UCSD-AML1 (cell line): ENCODE measurements at regions not wholly inside any gene's neighbourhood (a gene's known extent, or its start where the extent isn't known, plus 50 kb on each side); places are given as distances from the start of the nearest gene placed in this dataset.

Experiments
- DNase-seq: peaks from one replicate; lab custom pipeline; 2025; ENCODE audit not compliant: unreplicated experiment; lab: John Stamatoyannopoulos, UW

DNA sequence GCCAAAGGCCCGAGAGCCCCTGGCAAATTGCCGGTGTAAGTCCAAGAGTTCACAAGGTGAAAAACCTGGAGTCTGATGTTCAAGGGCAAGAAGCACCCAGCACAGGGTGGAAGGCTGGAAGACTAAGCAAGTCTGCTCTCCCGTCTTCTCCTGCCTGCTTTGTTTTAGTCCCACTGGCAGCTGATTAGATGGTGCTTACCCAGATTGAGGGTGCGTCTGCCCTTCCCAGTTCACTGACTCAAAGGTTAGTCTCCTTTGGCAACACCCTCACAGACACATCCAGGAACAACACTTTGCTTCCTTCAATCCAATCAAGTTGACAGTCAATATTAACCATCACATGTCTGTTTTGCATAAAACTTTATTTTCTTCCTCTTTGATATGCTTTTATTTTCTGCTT lies 157.4 kb downstream of the HS3ST1 start:
- DNase-seq, result no peak

DNA sequence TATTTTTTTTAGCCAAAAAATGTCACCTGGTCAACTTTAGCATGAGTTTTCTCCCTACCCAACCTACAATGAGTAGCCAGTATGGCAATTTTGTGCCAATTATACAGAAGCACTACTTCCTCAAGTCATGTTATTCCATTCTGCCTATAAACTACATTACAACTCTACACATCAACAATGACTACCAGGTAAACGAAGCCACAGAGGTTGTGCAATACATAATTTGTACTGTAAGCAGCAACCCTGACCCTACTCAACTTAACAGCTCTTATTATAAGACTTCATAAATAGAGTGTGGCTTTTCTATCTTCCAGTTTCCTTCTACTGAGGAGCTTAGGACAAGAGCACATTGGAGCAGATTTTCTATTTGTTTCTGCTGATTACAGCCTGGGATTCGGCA lies 160.5 kb downstream of the HS3ST1 start:
- DNase-seq, result no peak

DNA sequence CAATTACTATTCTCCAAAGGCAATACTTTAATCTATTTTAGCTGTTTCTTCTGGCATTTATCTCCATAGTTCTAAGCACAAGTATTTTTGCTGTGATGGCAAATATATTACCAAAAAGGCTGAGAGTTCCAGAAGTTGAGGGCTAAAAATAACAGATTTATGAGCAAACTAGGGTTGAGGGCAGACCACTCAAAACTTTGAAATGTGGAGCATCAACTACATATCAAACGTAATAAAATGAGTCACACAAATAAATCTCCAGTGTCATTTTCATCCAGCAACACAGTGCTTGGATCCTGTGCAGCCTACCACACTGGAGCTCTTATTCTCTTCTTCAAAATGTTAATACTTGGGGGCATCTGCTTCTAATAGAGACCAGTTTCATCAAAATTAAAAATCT lies 163.9 kb downstream of the HS3ST1 start:
- no peak for DNase-seq

DNA sequence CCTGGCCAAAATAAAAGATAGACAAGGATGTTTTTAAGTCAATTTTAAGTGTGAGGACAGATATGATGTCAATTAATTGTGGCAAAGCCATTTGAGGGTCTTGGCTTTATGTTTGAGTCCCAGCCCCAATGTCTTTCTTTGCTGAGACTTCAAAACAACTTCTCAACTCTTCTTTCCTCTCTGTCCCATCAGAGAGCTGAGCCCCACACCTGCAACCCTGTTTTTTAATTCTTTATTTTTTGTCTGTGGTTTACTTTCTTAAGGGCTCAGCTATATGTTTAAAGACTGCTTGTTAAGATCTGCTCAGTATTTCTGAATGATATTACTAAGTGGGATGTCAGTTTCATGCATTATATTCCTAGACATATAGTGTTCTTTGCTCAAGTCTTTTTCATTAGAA lies 164.3 kb downstream of the HS3ST1 start:
- DNase-seq, result no peak

DNA sequence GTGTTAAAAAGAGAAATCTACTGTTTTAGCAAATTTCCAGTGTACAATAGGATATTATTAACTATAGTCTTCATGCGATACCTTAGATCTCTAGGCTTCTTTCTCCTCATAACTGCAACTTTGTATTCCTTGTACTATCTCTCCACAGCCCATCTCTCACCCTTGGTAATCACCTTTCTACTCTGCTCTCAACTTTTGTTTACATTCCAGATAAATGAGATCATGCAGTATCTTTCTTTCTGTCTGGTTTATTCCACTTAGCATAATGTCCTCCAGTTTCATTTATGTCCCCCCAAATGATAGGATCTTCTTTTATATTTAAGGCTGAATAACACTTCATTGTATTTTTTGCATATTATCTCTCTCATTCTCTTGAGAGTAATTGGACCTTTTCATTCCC lies 165.5 kb downstream of the HS3ST1 start:
- DNase-seq, result no peak

DNA sequence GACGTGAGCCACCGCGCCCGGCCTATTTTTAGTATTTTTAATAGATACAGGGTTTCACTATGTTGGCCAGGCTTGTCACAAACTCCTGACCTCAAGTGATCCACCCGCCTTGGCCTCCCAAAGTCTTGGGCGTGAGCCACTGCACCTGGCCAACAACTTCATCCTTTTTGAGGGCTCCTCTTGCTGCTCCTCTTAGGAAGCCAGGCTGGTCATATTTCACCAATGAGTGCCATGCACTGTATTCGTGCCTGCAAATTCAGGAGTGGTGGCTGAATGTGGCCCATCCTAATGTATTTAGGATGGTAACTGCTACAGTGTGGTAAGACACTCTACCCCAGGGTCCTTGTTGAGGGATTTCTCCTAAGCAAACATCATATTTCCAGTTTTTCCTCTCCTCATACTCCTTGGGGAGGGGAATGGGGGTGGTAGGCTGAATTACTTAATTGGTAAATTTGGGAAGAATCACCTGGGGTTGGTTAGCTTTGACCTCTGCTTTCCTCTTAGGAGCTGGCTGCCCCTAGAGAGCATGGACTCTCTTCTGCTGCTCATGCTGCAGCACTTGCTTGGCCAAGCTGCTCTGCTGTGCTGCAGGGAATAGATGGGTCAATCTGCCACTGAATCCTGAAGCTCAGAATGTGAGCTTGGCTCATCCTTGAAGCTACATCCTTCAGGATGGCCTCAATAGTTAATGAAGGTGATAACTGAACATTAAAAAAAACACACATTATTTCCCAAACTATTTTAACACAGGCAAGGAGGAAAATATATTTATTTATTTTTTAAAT lies 167.4 kb downstream of the HS3ST1 start:
- DNase-seq, result no peak

DNA sequence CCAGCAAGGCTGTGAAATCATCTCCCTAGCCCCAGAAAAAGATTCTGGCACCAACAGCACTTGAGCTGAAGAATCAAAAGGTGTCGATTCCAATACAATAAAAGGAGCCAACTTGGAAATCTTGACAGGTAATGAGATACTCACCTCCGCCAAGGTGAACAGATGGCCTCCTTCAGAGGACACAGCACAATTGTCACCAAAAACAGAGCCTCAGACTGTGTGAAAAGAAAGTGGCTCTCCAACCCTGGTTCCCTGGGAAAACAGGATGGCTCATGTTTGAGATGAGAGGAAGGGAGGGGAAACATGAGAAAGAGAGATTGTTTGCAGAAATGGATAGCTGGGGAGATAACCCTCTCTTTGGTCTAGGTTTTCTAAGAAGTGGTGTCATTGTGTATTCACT lies 168.9 kb downstream of the HS3ST1 start:
- DNase-seq, result no peak

DNA sequence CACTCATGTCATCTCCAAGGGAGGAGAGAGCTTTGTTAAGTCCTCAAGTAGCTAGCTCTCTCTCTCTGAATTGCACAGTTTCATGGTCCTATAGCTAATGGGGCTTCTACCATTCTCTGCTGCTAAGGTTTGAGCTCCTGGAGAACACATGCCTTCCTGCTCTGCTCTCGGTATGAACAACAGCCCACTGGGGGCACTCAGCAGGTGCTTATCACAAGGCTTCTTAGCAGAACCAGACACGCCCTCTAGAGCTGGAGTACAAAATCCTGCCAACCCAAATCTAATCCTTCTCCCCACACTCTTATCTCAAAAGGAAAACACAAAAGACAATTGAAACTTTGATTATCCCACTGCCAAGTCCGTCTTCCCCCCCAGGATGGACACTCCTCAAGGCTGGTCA lies 176.5 kb downstream of the HS3ST1 start:
- no peak for DNase-seq

DNA sequence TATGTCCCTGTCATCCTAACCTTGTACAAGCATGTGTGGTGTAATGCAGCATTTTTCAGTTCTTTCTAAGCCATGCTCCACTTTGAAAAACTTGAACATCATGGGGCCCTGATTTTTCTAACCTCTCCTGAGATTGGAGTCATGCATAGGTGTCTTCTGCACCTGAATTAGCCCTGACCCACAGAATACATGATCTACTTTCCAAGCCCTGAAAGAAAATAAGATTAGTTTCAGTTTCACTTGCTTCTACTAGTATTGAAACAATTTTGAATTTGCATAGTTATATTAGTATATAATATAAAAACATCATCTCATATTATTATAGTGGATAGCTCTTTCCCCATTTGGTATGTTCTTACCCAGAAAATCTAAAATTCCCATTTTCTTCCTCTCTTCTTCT lies 178.2 kb downstream of the HS3ST1 start:
- no peak for DNase-seq

DNA sequence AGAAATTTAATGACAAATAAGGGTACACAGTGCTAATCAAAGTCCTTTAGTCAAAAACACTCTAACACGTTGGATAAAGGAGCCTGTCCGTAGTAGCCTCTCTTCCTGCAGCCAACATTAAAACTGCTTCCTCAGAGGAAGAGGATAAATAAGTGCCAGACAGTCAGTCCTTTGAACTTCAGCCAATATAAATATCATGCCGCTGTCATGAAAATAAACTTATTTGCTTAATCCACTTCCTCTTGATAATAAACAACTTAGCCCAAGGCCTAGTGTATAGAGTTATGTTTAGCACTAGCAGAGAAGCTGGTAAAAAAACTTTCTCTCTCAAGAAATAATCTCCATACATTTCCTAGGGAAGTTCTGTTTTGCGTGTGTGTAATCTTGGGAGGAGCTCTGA lies 196.7 kb downstream of the HS3ST1 start:
- DNase-seq, result no peak

DNA sequence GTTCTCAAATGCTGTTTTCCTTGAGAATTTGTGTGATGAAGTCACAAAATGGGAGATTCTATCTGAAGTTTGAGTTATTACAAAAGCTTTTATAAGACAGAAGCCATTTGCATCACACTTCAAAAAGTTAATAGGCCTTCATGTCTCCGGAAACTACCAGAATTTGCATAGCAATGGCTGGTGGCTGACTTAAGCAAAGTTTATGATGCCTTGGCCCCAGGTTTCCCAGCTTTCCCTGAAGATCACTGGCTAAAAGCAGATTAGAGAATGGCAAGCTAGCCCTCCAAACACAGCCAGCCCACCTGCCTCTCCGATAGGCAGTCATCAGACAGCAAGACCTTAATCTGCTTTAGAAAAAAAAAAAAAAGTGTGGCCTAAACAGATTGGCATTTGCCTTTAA lies 197.8 kb downstream of the HS3ST1 start:
- DNase-seq, result no peak

DNA sequence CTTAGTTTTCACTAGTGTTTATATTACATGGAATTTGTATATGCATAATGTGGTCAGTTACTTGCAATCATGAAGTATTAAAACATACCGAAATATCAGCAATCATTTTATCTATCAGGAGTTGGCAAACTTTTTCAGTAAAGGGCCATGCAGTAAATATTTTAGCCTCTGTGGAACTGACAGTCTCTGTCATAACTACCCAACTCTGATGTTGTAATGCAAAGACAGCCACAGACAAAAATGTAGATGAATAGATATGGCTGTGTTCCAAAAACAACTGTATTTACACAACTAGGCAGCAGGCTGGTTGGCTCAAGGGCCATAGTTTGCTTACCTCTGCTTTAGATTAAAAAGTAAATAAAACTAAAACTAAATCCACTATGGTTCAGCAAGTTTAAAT lies 200.2 kb downstream of the HS3ST1 start:
- DNase-seq, result no peak

DNA sequence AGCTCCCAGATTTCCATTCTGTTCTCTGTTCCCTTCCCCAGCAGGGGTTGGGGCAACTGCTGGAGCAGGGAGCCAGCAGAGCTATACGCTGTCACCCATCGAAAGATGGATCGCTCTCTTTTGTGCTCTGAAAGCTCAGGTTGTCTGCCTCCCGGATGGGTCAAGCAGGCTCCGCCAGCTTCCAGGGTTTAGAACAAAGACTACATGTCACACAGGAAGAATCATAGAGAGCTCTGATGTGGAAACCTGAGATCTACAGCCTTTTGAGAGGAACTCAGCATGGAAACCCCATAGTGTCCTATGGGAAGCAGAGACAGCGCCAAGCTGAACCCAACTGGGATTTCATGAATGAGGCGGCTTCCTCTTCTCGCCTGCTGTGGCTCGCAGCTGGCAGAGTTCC lies 205.4 kb downstream of the HS3ST1 start:
- no peak for DNase-seq

DNA sequence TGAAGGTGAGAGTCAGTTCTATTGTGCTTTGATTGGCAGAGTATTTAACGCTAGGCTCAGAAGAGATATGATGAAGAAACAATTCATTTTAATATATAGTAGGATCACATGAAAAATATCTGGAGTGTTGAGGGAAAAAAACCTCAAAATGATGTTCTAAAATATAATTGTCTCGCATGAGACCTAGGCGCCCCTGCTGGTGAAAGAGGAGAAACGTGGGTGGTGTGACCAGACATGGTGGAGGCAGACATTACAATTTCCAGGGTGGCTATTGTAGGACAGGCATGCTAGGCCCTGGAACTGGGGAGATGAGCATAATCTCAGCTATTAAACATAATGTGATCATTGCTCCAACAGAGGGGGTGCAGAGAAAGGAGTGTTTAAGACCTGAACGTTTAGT lies 210.0 kb downstream of the HS3ST1 start:
- no peak for DNase-seq

DNA sequence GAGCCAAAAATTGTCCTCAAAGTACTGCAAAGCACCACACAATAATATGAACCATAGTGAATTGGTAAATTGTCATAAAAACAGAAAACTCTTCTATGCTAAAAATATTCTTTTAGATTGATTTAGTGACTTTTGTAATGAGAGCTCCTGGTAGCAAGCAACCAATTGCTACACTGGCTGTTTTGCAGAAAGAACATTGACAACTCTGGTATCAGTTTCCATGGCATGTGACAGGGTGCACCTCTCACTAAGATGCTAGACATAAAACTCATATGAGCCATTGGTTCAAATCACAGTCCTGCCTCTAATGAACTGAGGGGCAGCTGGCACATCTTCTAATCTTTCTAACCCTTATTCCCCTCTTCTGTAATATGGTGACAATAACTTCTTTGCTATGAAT lies 212.2 kb downstream of the HS3ST1 start:
- no peak for DNase-seq

DNA sequence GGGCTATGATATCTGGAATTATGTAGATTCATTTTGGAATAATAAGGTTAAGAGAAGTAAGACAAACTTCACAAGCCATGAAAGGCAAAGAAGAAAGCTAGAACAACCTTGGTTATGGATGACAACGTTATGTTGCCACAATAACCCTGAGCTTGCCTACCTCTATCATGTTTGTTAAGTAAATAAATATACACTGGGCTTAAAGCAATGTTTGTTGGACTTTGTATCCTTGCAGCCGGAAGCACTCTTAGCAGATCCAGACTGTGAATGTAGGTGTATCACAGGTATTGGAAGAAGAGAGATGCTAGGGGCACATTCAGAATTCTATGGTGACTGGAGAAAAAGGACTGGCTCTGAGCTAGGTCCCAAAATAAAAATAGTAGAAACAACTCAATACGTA lies 214.4 kb downstream of the HS3ST1 start:
- DNase-seq, result no peak

DNA sequence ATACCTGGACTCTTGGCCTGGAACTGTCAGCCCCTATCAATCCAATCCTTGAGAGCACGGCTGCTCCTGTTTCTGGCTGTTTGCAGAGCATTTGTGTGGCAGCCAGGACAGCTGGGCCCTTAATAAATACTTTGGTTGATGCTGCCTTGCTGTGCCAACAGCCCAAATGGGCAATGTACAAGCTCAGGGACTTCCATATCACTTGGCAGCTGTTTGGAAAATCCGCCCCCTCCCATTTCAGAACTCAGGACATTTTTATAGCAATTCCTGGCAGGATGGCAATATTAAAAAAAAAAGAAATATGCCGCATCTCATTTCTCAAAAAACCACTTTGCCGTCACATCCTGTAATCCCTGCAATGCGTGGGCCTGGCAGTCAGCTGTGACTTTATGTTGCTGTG lies 218.9 kb downstream of the HS3ST1 start:
- no peak for DNase-seq

DNA sequence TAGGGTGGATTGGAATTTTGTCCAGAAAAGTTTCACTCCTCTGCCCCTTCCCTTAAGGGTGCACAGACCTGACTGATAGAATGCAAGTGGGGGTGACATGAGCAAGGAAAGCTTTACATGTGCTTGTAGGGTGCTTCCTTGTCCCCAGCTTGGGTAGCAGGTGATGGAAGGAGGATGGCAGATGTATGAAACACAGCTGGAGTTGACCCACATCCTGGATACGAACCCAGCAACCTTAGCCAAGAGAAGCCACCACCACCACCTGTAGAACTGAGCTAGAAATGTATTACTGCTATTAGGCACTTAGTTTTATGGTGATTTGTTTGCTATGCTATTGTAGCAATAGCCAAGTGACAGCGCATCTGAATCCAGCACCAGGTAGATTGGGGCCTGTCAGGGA lies 227.4 kb downstream of the HS3ST1 start:
- DNase-seq, result no peak

DNA sequence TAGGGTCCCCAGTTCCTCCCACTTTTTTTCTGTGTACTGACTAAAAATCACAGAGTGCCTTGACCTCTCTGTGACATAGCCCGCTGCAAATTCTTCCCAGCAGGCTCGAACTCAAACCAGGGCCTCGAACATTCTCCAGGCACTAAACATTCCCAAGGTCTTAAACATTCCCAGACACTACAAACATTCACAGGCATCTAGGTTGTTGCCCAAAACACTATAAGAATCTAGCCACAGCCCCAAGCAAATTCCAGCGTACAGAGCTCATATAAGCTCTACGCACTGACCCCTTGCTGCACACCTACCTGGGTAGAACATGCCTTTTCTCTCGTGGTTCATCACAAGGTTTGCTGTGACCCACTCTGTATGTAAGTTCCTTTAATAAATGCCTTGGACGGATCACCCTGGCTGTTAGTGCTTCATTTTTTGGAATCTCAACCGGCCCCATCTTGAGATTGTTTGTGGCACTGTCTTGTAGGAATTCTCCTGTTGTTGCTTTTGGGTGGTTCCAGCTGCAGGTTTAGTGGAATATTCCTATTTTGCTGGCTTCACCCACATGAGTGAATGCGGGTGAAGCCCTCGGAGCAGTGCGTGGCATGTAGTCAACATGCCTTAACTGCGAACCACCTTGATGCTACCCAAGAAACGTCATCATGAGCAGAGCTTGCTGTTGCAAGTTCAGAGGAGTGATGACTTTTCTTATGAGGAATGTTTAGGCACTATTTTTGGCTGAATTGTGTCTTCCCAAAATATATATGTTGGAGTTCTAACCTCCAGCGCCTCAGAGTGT lies 230.0 kb downstream of the HS3ST1 start:
- DNase-seq, result no peak

DNA sequence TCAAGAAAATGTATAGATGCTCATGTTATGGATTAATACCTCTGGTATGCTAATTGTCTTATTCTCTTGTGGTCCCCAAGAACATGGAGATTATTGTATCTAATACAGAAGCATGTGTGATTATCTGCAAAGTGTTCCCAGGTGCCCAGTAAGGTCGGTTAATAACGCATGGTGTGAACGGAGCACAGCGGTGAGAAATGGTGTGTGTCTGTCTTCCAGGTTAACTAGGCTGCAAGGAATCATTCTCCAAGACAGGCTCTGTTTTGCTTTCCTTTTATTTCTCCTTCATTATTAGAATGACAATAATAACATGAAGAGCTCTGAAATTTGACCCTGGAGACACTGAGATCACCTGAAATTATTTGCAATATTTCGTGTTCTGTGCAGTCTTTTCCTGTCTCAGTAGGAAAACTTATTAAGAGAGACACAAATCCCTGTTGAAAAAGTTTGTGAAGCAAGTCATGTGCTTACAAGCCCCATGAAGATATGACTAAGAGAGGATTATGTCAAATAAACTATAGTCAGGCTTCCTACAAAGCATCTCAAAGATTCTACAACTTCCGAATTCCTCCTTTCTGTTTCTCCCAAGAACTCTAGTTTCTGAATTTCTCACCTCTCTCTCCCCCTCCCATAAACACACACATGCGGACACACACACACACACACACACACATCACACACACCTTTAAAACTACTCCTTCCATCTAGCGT lies 230.9 kb downstream of the HS3ST1 start:
- DNase-seq, result no peak

DNA sequence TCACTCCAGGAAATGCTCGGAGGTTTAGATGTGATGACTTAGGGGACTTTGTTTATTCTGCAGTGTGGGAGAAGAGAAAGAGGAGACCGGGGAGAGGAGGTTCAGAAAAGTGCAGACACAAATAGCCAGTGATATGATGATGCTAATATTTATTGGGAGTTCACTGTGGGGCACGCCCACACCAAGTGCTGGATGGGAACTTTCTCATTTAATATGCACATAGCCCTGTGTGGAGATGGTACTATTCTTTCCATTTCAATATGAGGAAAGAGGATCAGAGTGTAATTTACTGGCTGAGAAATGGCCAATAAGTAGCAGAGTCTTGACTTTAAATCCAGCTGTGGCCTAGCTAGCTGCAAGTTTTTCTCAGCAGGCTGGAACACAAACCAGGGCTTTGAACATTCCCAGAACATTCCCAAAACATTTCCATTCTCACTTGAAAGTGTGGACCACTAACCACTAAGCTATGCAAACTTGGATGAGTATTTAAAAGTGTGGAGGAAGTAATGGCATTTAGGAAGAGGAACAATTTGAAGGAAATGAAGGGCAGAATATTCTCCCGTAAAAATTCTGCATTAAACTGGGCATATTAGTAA lies 231.7 kb downstream of the HS3ST1 start:
- DNase-seq, result no peak

DNA sequence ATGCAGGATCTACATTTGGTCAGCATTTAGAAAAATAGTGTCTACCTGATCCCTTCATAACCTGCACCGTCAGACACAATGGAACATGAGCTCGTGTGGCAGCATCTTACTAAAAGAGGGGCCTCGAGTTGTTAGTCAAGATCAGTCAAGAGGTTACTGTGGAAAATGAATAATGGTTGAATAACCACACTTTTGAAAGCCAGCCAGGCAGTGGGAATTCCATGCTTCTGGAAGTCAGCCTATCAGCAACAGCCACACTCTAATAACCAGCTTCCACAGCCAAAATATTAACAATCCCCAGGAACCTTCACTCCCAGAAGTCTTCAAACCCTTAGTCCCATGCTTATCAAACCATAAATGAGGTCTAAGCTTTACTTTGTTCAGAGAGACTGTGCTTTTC lies 234.3 kb downstream of the HS3ST1 start:
- no peak for DNase-seq
